WERI-Rb-1 (cell line): ENCODE measurements at regions not wholly inside any gene's neighbourhood (a gene's known extent, or its start where the extent isn't known, plus 50 kb on each side); places are given as distances from the start of the nearest gene placed in this dataset.

Experiments used
- DNase-seq: peaks from one replicate; pipeline ENCODE4 v3.0.0-alpha.2; 2020
- H3K27ac ChIP-seq: fragments of 250-450 bp; sonication (Bioruptor Pico); 2 replicates; pipeline ENCODE4 v1.5.1; 2020; ENCODE audit warnings: mild to moderate bottlenecking, moderate library complexity
- H3K27me3 ChIP-seq: fragments of 250-450 bp; sonication (Bioruptor Pico); 2 replicates; pipeline ENCODE4 v1.5.1; 2021; ENCODE audit warnings: mild to moderate bottlenecking, low read depth, moderate library complexity; ENCODE audit not compliant: insufficient read depth, severe bottlenecking
- H3K36me3 ChIP-seq: fragments of 250-450 bp; sonication (Bioruptor Pico); 2 replicates; pipeline ENCODE4 v1.5.1; 2020; ENCODE audit warnings: mild to moderate bottlenecking, moderate library complexity
- H3K4me3 ChIP-seq: 2 replicates; pipeline ENCODE4 v1.5.1; 2011; ENCODE audit warnings: low read depth, mild to moderate bottlenecking, control low read depth, low read length
- H3K9me3 ChIP-seq: fragments of 250-450 bp; sonication (Bioruptor Pico); 2 replicates; pipeline ENCODE4 v1.5.1; 2021; ENCODE audit warnings: mild to moderate bottlenecking, moderate library complexity; ENCODE audit not compliant: severe bottlenecking
- CTCF ChIP-seq: IDR thresholded peaks from 2 replicates; pipeline ENCODE4 v1.5.1; 2011; ENCODE audit warnings: low read depth, mild to moderate bottlenecking, control low read depth, inconsistent platforms, low read length

- TF ChIP-seq CTCF = no peak
- Histone ChIP-seq H3K27me3 (no peaks in the 10 kb centered on the region), H3K9me3 (no peaks in the 10 kb centered on the region), H3K27ac (no peak overlapping the region), H3K36me3 (no peaks in the 10 kb centered on the region), H3K4me3 (no peak overlapping the region)
- DNase-seq = no peak
Measured at GRCh38 chr18:78813156-78813555, 166.5 kb upstream of the SALL3 start.

- Histone ChIP-seq H3K36me3 (no peaks in the 10 kb centered on the region), H3K27me3 (no peaks in the 10 kb centered on the region), H3K27ac (no peak overlapping the region), H3K4me3 (no peak overlapping the region), H3K9me3 (no peaks in the 10 kb centered on the region)
- no peak for TF ChIP-seq CTCF
- DNase-seq = no peak
Measured at GRCh38 chr18:78813936-78814710, 165.5 kb upstream of the SALL3 start.

- Histone ChIP-seq H3K27ac (no peak overlapping the region), H3K4me3 (no peak overlapping the region), H3K27me3 (no peaks in the 10 kb centered on the region), H3K9me3 (no peaks in the 10 kb centered on the region), H3K36me3 (no peaks in the 10 kb centered on the region)
- no peak for TF ChIP-seq CTCF
- no peak for DNase-seq
Measured at GRCh38 chr18:78814766-78815165, 164.9 kb upstream of the SALL3 start.

GRCh38 chr18:78816114-78816513 lies 163.5 kb upstream of the SALL3 start:
- Histone ChIP-seq H3K4me3 (no peak overlapping the region), H3K36me3 (no peaks in the 10 kb centered on the region), H3K27me3 (no peaks in the 10 kb centered on the region), H3K27ac (no peak overlapping the region), H3K9me3 (no peaks in the 10 kb centered on the region)
- no peak for DNase-seq
- no peak for TF ChIP-seq CTCF

- Histone ChIP-seq H3K27me3 (no peaks in the 10 kb centered on the region), H3K9me3 (no peaks in the 10 kb centered on the region), H3K27ac (no peak overlapping the region), H3K4me3 (no peak overlapping the region), H3K36me3 (no peaks in the 10 kb centered on the region)
- no peak for DNase-seq
- no peak for TF ChIP-seq CTCF
Measured at GRCh38 chr18:78816916-78817315, 162.7 kb upstream of the SALL3 start.

- H3K9me3 ChIP-seq = peaks cover 3% of the 10 kb centered on the region
- H3K36me3 ChIP-seq = no peaks in the 10 kb centered on the region
- DNase-seq = no peak
- no peaks in the 10 kb centered on the region for H3K27me3 ChIP-seq
- H3K27ac ChIP-seq = no peak overlapping the region
- H3K4me3 ChIP-seq = no peak overlapping the region
- TF ChIP-seq CTCF = no peak
Measured at GRCh38 chr18:78818495-78818894, 161.1 kb upstream of the SALL3 start.
